GM18508 (cell line): ENCODE measurements at regions not wholly inside any gene's neighbourhood (a gene's known extent, or its start where the extent isn't known, plus 50 kb on each side); places are given as distances from the start of the nearest gene placed in this dataset.
"Not testable (repeated sequence)": the region's sequence is repeated elsewhere in the genome, so short reads cannot be mapped to it uniquely, and the experiment has no call there.

ENCODE experiments used
- ATAC-seq: cut with Tn5 transposase; IDR thresholded peaks from one replicate; pipeline ENCODE4 v1.9.1; 2021; ENCODE audit warnings: moderate number of reproducible peaks; ENCODE audit not compliant: insufficient read depth, unreplicated experiment

- no peak for ATAC-seq
Observed at GRCh38 chr5:105931881-105932421, 1738.8 kb downstream of the EFNA5 start.

- ATAC-seq, result no peak
Observed at GRCh38 chr5:105929858-105930257, 1740.9 kb downstream of the EFNA5 start.

- ATAC-seq, result no peak
Observed at GRCh38 chr5:105924366-105924765, 1746.4 kb downstream of the EFNA5 start.

DNA sequence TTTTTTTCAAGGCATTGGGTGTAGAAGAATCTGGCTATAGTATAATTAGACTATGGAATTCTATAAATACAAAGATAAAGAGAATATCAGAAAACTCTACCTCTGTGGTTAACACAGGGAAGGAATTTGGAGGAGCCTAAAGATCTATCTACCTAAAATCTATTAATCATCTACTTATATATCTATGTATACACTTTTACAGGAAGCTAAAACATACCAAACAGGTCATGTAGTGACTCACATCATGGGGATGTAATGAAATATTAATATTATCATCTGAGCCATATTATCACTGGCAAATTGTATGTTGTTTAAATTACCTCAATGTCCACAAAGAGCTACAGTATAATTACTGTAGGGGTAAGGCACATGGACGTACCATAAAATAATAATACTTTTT is 1748.2 kb downstream of the EFNA5 start:
- no peak for ATAC-seq

DNA sequence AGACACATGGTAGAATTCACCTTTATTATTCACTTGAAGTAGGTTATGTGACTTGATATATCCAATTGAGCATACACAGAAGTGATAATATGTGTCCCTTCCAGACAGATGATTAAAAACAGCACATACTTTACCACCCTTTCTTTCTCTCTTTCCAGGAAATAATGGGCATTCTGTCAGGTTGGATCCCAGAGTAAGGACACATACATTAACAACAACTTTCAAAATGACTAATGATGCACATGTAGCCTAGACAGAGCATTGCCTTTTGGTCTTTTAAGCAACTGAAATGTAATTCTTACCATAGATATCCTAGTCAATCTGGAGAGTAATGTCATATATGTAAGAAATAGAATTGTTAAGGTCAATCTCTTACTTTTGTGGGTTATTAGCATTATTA is 1748.7 kb downstream of the EFNA5 start:
- ATAC-seq, result no peak

- ATAC-seq, result no peak
Observed at GRCh38 chr5:105917189-105917588, 1753.5 kb downstream of the EFNA5 start.

GRCh38 chr5:105907016-105907415 is 1763.7 kb downstream of the EFNA5 start:
- no peak for ATAC-seq

DNA sequence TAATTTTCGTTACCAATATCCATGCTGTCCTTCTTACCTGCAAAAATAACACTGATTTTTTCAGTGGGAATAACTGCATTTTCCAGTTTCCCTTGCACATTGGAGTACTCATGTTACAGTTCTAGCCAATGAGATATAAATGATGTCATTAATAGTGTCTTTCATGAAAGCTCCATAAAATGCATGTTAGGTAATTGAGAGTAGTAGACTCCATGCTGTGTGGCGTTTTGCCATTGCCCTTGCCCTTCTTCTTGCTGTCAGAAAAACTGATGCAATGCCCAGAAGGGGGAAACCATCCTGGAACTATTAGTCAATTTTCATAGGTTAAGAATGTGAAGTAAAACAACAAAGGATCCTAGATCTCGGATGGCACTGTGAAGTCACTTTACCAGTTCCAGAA is 1765.3 kb downstream of the EFNA5 start:
- no peak for ATAC-seq

- ATAC-seq, result no peak
Observed at GRCh38 chr5:105903069-105903468, 1767.7 kb downstream of the EFNA5 start.

- no peak for ATAC-seq
Observed at GRCh38 chr5:105899726-105900125, 1771.0 kb downstream of the EFNA5 start.

- no peak for ATAC-seq
Observed at GRCh38 chr5:105898183-105898582, 1772.6 kb downstream of the EFNA5 start.

DNA sequence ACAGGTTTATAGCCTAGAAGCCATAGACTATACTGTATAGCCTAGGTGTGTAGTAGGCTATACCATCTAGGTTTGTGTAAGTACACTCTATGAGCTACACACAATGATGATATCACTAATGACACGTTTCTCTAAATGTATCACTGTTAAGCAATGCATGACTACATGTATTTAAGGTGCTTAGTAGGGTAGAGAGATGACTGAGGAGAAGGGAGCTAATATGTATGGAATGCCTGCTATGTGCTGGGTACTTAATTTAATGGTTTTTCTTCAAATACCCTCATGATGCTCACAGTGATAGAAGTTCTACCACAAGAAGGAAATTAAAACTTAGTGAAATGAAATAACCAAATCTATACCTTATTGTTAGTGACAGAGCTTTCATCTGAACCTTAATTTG is 1785.5 kb downstream of the EFNA5 start:
- no peak for ATAC-seq

GRCh38 chr5:105882956-105883481 is 1787.7 kb downstream of the EFNA5 start:
- no peak for ATAC-seq

- ATAC-seq, result no peak
Observed at GRCh38 chr5:105878402-105878801, 1792.3 kb downstream of the EFNA5 start.

GRCh38 chr5:105877592-105877991 is 1793.1 kb downstream of the EFNA5 start:
- ATAC-seq, result no peak

GRCh38 chr5:105874316-105874715 is 1796.4 kb downstream of the EFNA5 start:
- ATAC-seq, result no peak

GRCh38 chr5:105872569-105873270 is 1798.0 kb downstream of the EFNA5 start:
- ATAC-seq, result no peak

DNA sequence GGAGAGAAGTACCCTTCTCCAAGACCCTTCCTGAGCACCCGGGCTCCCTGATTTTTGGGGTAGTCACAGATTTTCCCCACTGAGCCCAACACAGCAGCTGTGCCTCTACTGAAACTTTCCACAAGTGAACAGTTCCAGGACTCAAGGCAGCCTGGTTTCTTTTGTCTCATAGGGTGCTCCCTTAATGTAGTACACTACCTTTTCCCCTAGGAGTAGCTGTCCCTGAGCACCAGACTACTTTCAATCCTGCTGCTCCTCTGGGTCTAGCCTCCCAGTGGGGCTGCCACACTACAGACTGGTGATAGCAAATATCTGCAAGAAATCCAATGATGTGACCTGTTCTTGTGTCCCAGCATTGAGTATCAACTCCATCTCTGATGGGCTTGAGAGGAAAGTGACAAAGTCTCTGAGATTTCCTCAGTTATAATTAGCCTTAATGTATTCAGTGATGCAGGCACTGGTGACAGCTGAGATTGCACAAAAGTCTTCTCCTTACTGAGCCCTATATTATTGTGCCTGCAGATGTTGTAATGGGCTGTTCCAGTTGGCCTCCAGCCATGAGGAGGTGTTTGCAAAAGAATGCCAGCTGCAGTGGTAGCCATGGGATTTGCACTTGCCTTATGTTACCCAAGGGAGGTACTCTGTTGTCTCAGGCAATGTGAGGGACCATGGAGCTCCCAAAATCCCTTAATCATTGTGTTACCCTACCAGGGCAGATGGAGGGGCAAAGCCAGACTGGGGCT is 1802.5 kb downstream of the EFNA5 start:
- no peak for ATAC-seq

DNA sequence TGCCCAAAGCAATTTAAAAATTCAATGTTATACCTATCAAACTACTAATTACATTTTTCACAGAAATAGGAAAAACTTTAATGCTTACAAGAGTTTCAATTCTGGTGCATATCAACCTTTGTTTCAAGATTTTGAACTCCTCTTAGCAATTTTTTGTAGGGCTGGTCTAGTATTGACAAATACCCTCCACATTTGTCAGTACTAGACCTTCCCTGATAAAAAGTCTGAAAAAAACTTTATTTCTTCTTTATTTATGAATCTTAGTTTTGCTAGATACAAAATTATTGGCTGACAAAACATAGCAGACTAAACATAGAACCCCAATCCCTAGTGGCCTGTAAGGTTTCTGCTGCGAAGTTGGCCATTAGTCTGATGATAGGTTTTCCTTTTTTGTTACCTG is 1804.9 kb downstream of the EFNA5 start:
- no peak for ATAC-seq

- not testable (repeated sequence) for ATAC-seq
Observed at GRCh38 chr5:105859350-105859749, 1811.4 kb downstream of the EFNA5 start.

GRCh38 chr5:105849701-105850100 is 1821.0 kb downstream of the EFNA5 start:
- no peak for ATAC-seq
